ENCODE measurements at regions not wholly inside any gene's neighbourhood (a gene's known extent, or its start where the extent isn't known, plus 50 kb on each side); places are given as distances from the start of the nearest gene placed in this dataset.
"Not testable (repeated sequence)": the region's sequence is repeated elsewhere in the genome, so short reads cannot be mapped to it uniquely, and the experiment has no call there.

- not testable (repeated sequence) for H3K4me3 ChIP-seq (ENCODE audit: low read length, poor library complexity, severe bottlenecking); H2AFZ ChIP-seq (ENCODE audit: low read length); H3K9me2 ChIP-seq (replicated peaks; ENCODE audit: low read depth, low read length); H3K4me2 ChIP-seq (ENCODE audit: low read depth, low read length, poor library complexity, severe bottlenecking); H3K27me3 ChIP-seq (ENCODE audit: insufficient read depth, low read length, poor library complexity, severe bottlenecking); H3K79me2 ChIP-seq (ENCODE audit: insufficient read depth, low read length); H3F3A ChIP-seq (ENCODE audit: low read depth); H3K4me1 ChIP-seq (ENCODE audit: insufficient read depth, low read length, poor library complexity, severe bottlenecking); H3K36me3 ChIP-seq (ENCODE audit: insufficient read depth, low read length); H3K9me3 ChIP-seq (ENCODE audit: insufficient read depth, low read depth, low read length); H4K20me1 ChIP-seq (ENCODE audit: insufficient read depth, low read length, poor library complexity, severe bottlenecking); H3K9ac ChIP-seq (ENCODE audit: low read depth, low read length, poor library complexity, severe bottlenecking)
Observed at GRCh38 chr1:120311930-120312329, 102.9 kb upstream of the NBPF8 start.

GRCh38 chr1:120308940-120309578 lies 105.8 kb upstream of the NBPF8 start:
- not testable (repeated sequence) for H3F3A ChIP-seq (ENCODE audit: low read depth); H3K27me3 ChIP-seq (ENCODE audit: insufficient read depth, low read length, poor library complexity, severe bottlenecking); H3K4me2 ChIP-seq (ENCODE audit: low read depth, low read length, poor library complexity, severe bottlenecking); H3K9me2 ChIP-seq (replicated peaks; ENCODE audit: low read depth, low read length); H3K36me3 ChIP-seq (ENCODE audit: insufficient read depth, low read length); H3K4me3 ChIP-seq (ENCODE audit: low read length, poor library complexity, severe bottlenecking); H3K4me1 ChIP-seq (ENCODE audit: insufficient read depth, low read length, poor library complexity, severe bottlenecking); H2AFZ ChIP-seq (ENCODE audit: low read length); H4K20me1 ChIP-seq (ENCODE audit: insufficient read depth, low read length, poor library complexity, severe bottlenecking); H3K9ac ChIP-seq (ENCODE audit: low read depth, low read length, poor library complexity, severe bottlenecking); H3K9me3 ChIP-seq (ENCODE audit: insufficient read depth, low read depth, low read length); H3K79me2 ChIP-seq (ENCODE audit: insufficient read depth, low read length)

GRCh38 chr1:120305046-120305445 lies 109.8 kb upstream of the NBPF8 start:
- not testable (repeated sequence) for H3K4me3 ChIP-seq (ENCODE audit: low read length, poor library complexity, severe bottlenecking); H3K36me3 ChIP-seq (ENCODE audit: insufficient read depth, low read length); H3K9me2 ChIP-seq (replicated peaks; ENCODE audit: low read depth, low read length); H3K27me3 ChIP-seq (ENCODE audit: insufficient read depth, low read length, poor library complexity, severe bottlenecking); H3K9ac ChIP-seq (ENCODE audit: low read depth, low read length, poor library complexity, severe bottlenecking); H3F3A ChIP-seq (ENCODE audit: low read depth); H3K4me2 ChIP-seq (ENCODE audit: low read depth, low read length, poor library complexity, severe bottlenecking); H3K9me3 ChIP-seq (ENCODE audit: insufficient read depth, low read depth, low read length); H3K79me2 ChIP-seq (ENCODE audit: insufficient read depth, low read length); H4K20me1 ChIP-seq (ENCODE audit: insufficient read depth, low read length, poor library complexity, severe bottlenecking); H2AFZ ChIP-seq (ENCODE audit: low read length); H3K4me1 ChIP-seq (ENCODE audit: insufficient read depth, low read length, poor library complexity, severe bottlenecking)

GRCh38 chr1:120304341-120304740 lies 110.5 kb upstream of the NBPF8 start:
- H3K9me2 ChIP-seq (replicated peaks; ENCODE audit: low read depth, low read length); H3K36me3 ChIP-seq (ENCODE audit: insufficient read depth, low read length); H3F3A ChIP-seq (ENCODE audit: low read depth); H3K27me3 ChIP-seq (ENCODE audit: insufficient read depth, low read length, poor library complexity, severe bottlenecking); H3K4me3 ChIP-seq (ENCODE audit: low read length, poor library complexity, severe bottlenecking); H3K9ac ChIP-seq (ENCODE audit: low read depth, low read length, poor library complexity, severe bottlenecking); H3K79me2 ChIP-seq (ENCODE audit: insufficient read depth, low read length); H2AFZ ChIP-seq (ENCODE audit: low read length); H3K4me2 ChIP-seq (ENCODE audit: low read depth, low read length, poor library complexity, severe bottlenecking); H3K9me3 ChIP-seq (ENCODE audit: insufficient read depth, low read depth, low read length); H3K4me1 ChIP-seq (ENCODE audit: insufficient read depth, low read length, poor library complexity, severe bottlenecking); H4K20me1 ChIP-seq (ENCODE audit: insufficient read depth, low read length, poor library complexity, severe bottlenecking): not testable (repeated sequence)

GRCh38 chr1:120299433-120300057 lies 115.3 kb upstream of the NBPF8 start:
- H3K79me2 ChIP-seq (ENCODE audit: insufficient read depth, low read length); H3K4me3 ChIP-seq (ENCODE audit: low read length, poor library complexity, severe bottlenecking); H3K9ac ChIP-seq (ENCODE audit: low read depth, low read length, poor library complexity, severe bottlenecking); H3K27me3 ChIP-seq (ENCODE audit: insufficient read depth, low read length, poor library complexity, severe bottlenecking); H3K36me3 ChIP-seq (ENCODE audit: insufficient read depth, low read length); H2AFZ ChIP-seq (ENCODE audit: low read length); H3K9me3 ChIP-seq (ENCODE audit: insufficient read depth, low read depth, low read length); H3F3A ChIP-seq (ENCODE audit: low read depth); H3K4me1 ChIP-seq (ENCODE audit: insufficient read depth, low read length, poor library complexity, severe bottlenecking); H4K20me1 ChIP-seq (ENCODE audit: insufficient read depth, low read length, poor library complexity, severe bottlenecking); H3K4me2 ChIP-seq (ENCODE audit: low read depth, low read length, poor library complexity, severe bottlenecking); H3K9me2 ChIP-seq (replicated peaks; ENCODE audit: low read depth, low read length): not testable (repeated sequence)

GRCh38 chr1:120298487-120298886 lies 116.3 kb upstream of the NBPF8 start:
- H3K9me3 ChIP-seq (ENCODE audit: insufficient read depth, low read depth, low read length); H3K4me1 ChIP-seq (ENCODE audit: insufficient read depth, low read length, poor library complexity, severe bottlenecking); H3K79me2 ChIP-seq (ENCODE audit: insufficient read depth, low read length); H3K36me3 ChIP-seq (ENCODE audit: insufficient read depth, low read length); H4K20me1 ChIP-seq (ENCODE audit: insufficient read depth, low read length, poor library complexity, severe bottlenecking); H3K4me3 ChIP-seq (ENCODE audit: low read length, poor library complexity, severe bottlenecking); H3K9ac ChIP-seq (ENCODE audit: low read depth, low read length, poor library complexity, severe bottlenecking); H2AFZ ChIP-seq (ENCODE audit: low read length); H3F3A ChIP-seq (ENCODE audit: low read depth); H3K4me2 ChIP-seq (ENCODE audit: low read depth, low read length, poor library complexity, severe bottlenecking); H3K9me2 ChIP-seq (replicated peaks; ENCODE audit: low read depth, low read length); H3K27me3 ChIP-seq (ENCODE audit: insufficient read depth, low read length, poor library complexity, severe bottlenecking): not testable (repeated sequence)

- H3K9me2 ChIP-seq (replicated peaks; ENCODE audit: low read depth, low read length); H3K4me1 ChIP-seq (ENCODE audit: insufficient read depth, low read length, poor library complexity, severe bottlenecking); H3K9ac ChIP-seq (ENCODE audit: low read depth, low read length, poor library complexity, severe bottlenecking); H2AFZ ChIP-seq (ENCODE audit: low read length); H3K4me3 ChIP-seq (ENCODE audit: low read length, poor library complexity, severe bottlenecking); H3K36me3 ChIP-seq (ENCODE audit: insufficient read depth, low read length); H3F3A ChIP-seq (ENCODE audit: low read depth); H3K79me2 ChIP-seq (ENCODE audit: insufficient read depth, low read length); H3K27me3 ChIP-seq (ENCODE audit: insufficient read depth, low read length, poor library complexity, severe bottlenecking); H3K4me2 ChIP-seq (ENCODE audit: low read depth, low read length, poor library complexity, severe bottlenecking); H3K9me3 ChIP-seq (ENCODE audit: insufficient read depth, low read depth, low read length); H4K20me1 ChIP-seq (ENCODE audit: insufficient read depth, low read length, poor library complexity, severe bottlenecking): not testable (repeated sequence)
Observed at GRCh38 chr1:120297345-120297953, 117.4 kb upstream of the NBPF8 start.

Measured in Loucy (cell line).